ENCODE measurements at regions not wholly inside any gene's neighbourhood (a gene's known extent, or its start where the extent isn't known, plus 50 kb on each side); places are given as distances from the start of the nearest gene placed in this dataset.
"Not testable (repeated sequence)": the region's sequence is repeated elsewhere in the genome, so short reads cannot be mapped to it uniquely, and the experiment has no call there.

GRCh38 chr20:48031122-48031521 is 245.8 kb upstream of the SULF2 start:
- H3K27me3 ChIP-seq (ENCODE audit: low read depth): peaks cover 18% of the 10 kb centered on the region
- no peak for TF ChIP-seq CTCF (IDR thresholded peaks at IDR 0.05; ENCODE audit: borderline replicate concordance)
- no peak overlapping the region for H3K4me3 ChIP-seq
- no peaks in the 10 kb centered on the region for H3K9me3 ChIP-seq (replicated peaks)
- H3K36me3 ChIP-seq: no peaks in the 10 kb centered on the region
- no peak for DNase-seq
- no peaks in the 10 kb centered on the region for H3K4me1 ChIP-seq
- intact Hi-C loops (cut with micrococcal nuclease): no loop called here
- H3K27ac ChIP-seq (replicated peaks): no peak overlapping the region

- no peak for DNase-seq
- Histone ChIP-seq H3K4me3 (no peak overlapping the region), H3K9me3 (replicated peaks) (peaks cover 12% of the 10 kb centered on the region), H3K4me1 (no peaks in the 10 kb centered on the region), H3K27ac (replicated peaks) (no peak overlapping the region), H3K27me3 (ENCODE audit: low read depth) (peaks cover 36% of the 10 kb centered on the region), H3K36me3 (no peaks in the 10 kb centered on the region)
- intact Hi-C loops (cut with micrococcal nuclease): no loop called here
- no peak for TF ChIP-seq CTCF (IDR thresholded peaks at IDR 0.05; ENCODE audit: borderline replicate concordance)
Measured at GRCh38 chr20:48026981-48027592, 241.8 kb upstream of the SULF2 start.

GRCh38 chr20:48025661-48026060 is 240.4 kb upstream of the SULF2 start:
- intact Hi-C loops (cut with micrococcal nuclease): no loop called here
- no peak for DNase-seq
- no peak for TF ChIP-seq CTCF (IDR thresholded peaks at IDR 0.05; ENCODE audit: borderline replicate concordance)
- H3K4me1 ChIP-seq: no peaks in the 10 kb centered on the region
- H3K9me3 ChIP-seq (replicated peaks): peaks cover 12% of the 10 kb centered on the region
- no peaks in the 10 kb centered on the region for H3K36me3 ChIP-seq
- H3K27me3 ChIP-seq (ENCODE audit: low read depth): peaks cover 46% of the 10 kb centered on the region
- H3K27ac ChIP-seq (replicated peaks): no peak overlapping the region
- no peak overlapping the region for H3K4me3 ChIP-seq

- intact Hi-C loops (cut with micrococcal nuclease): no loop called here
- H3K27ac ChIP-seq (replicated peaks): no peak overlapping the region
- no peak for DNase-seq
- no peak overlapping the region for H3K4me3 ChIP-seq
- no peaks in the 10 kb centered on the region for H3K36me3 ChIP-seq
- no peaks in the 10 kb centered on the region for H3K4me1 ChIP-seq
- TF ChIP-seq CTCF (IDR thresholded peaks at IDR 0.05; ENCODE audit: borderline replicate concordance): no peak
- H3K9me3 ChIP-seq (replicated peaks): peaks cover 12% of the 10 kb centered on the region
- H3K27me3 ChIP-seq (ENCODE audit: low read depth): peaks cover 52% of the 10 kb centered on the region
Measured at GRCh38 chr20:48025051-48025515, 239.8 kb upstream of the SULF2 start.

- no peaks in the 10 kb centered on the region for H3K36me3 ChIP-seq
- no peaks in the 10 kb centered on the region for H3K4me1 ChIP-seq
- intact Hi-C loops (cut with micrococcal nuclease): no loop called here
- H3K4me3 ChIP-seq: no peak overlapping the region
- DNase-seq: no peak
- peaks cover 12% of the 10 kb centered on the region for H3K9me3 ChIP-seq (replicated peaks)
- peaks cover 57% of the 10 kb centered on the region for H3K27me3 ChIP-seq (ENCODE audit: low read depth)
- no peak for TF ChIP-seq CTCF (IDR thresholded peaks at IDR 0.05; ENCODE audit: borderline replicate concordance)
- H3K27ac ChIP-seq (replicated peaks): no peak overlapping the region
Measured at GRCh38 chr20:48024539-48024938, 239.3 kb upstream of the SULF2 start.

- H3K4me3 ChIP-seq; H3K27ac ChIP-seq (replicated peaks); intact Hi-C loops (cut with micrococcal nuclease); H3K36me3 ChIP-seq; DNase-seq; H3K4me1 ChIP-seq: not testable (repeated sequence)
- peaks cover 69% of the 10 kb centered on the region for H3K27me3 ChIP-seq (ENCODE audit: low read depth)
- peaks cover 12% of the 10 kb centered on the region for H3K9me3 ChIP-seq (replicated peaks)
Measured at GRCh38 chr20:48020696-48021095, 235.4 kb upstream of the SULF2 start.
